ENCODE measurements at regions not wholly inside any gene's neighbourhood (a gene's known extent, or its start where the extent isn't known, plus 50 kb on each side); places are given as distances from the start of the nearest gene placed in this dataset.

GRCh38 chr3:26825454-26825853 lies 202.9 kb downstream of the LRRC3B start:
- Histone ChIP-seq H3K4me1 (no peaks in the 10 kb centered on the region), H3K36me3 (no peaks in the 10 kb centered on the region), H3K27me3 (no peaks in the 10 kb centered on the region), H3K9me3 (peaks cover 0 to 59% of the 10 kb centered on the region in 2 donors), H3K27ac (no peak overlapping the region), H3K4me3 (no peak overlapping the region)
- no peak for TF ChIP-seq CTCF (IDR thresholded peaks at IDR 0.05)
- DNase-seq (ENCODE audit: low spot score), result no peak

GRCh38 chr3:26827169-26827568 lies 204.6 kb downstream of the LRRC3B start:
- Histone ChIP-seq H3K36me3 (no peaks in the 10 kb centered on the region), H3K4me3 (no peak overlapping the region), H3K27me3 (no peaks in the 10 kb centered on the region), H3K27ac (no peak overlapping the region), H3K9me3 (peaks cover 0 to 43% of the 10 kb centered on the region in 2 donors), H3K4me1 (no peaks in the 10 kb centered on the region)
- DNase-seq (ENCODE audit: low spot score), result no peak
- no peak for TF ChIP-seq CTCF (IDR thresholded peaks at IDR 0.05)

- H3K36me3 ChIP-seq, result no peaks in the 10 kb centered on the region
- TF ChIP-seq CTCF (IDR thresholded peaks at IDR 0.05), result no peak
- no peak overlapping the region for H3K27ac ChIP-seq
- no peaks in the 10 kb centered on the region for H3K27me3 ChIP-seq
- H3K4me3 ChIP-seq, result no peak overlapping the region
- H3K9me3 ChIP-seq, result no peaks in the 10 kb centered on the region
- no peaks in the 10 kb centered on the region for H3K4me1 ChIP-seq
- no peak for DNase-seq (ENCODE audit: low spot score)
Observed at GRCh38 chr3:26838026-26838425, 215.5 kb downstream of the LRRC3B start.

GRCh38 chr3:26839001-26839400 lies 216.4 kb downstream of the LRRC3B start:
- no peak for DNase-seq (ENCODE audit: low spot score)
- H3K9me3 ChIP-seq, result no peaks in the 10 kb centered on the region
- no peak overlapping the region for H3K4me3 ChIP-seq
- H3K36me3 ChIP-seq, result no peaks in the 10 kb centered on the region
- H3K27me3 ChIP-seq, result no peaks in the 10 kb centered on the region
- H3K4me1 ChIP-seq, result no peaks in the 10 kb centered on the region
- no peak for TF ChIP-seq CTCF (IDR thresholded peaks at IDR 0.05)
- H3K27ac ChIP-seq, result no peak overlapping the region

- no peak for DNase-seq (ENCODE audit: low spot score)
Observed at GRCh38 chr3:26840272-26840870, 217.8 kb downstream of the LRRC3B start.

More at GRCh38 chr3:26840272-26840870, 217.8 kb downstream of the LRRC3B start:
- Histone ChIP-seq H3K27me3 (no peaks in the 10 kb centered on the region), H3K36me3 (no peaks in the 10 kb centered on the region), H3K4me1 (no peaks in the 10 kb centered on the region), H3K4me3 (no peak overlapping the region), H3K9me3 (no peaks in the 10 kb centered on the region), H3K27ac (no peak overlapping the region)
- no peak for TF ChIP-seq CTCF (IDR thresholded peaks at IDR 0.05)
